ENCODE measurements at regions not wholly inside any gene's neighbourhood (a gene's known extent, or its start where the extent isn't known, plus 50 kb on each side); places are given as distances from the start of the nearest gene placed in this dataset.

DNA sequence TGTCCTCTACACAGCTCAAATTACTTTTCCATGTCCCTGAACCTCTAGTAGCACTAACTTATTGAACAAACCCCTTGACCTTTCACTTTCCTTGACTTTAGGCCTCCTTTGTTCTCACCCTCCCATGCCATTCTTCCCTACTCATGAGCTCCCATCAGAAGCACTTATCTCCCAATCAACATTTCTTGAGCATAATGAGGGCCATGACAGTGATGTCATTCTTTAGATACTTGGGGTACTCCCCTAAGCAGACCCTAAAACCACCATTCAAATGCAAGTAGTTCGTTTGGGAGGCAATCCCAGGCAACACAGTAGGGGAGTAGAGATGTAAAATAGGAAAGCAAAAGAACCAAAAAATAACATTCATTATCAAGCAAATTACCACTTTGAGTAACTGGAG lies 115.9 kb upstream of the ARHGAP28 start:
- DNase-seq, result no peak

DNA sequence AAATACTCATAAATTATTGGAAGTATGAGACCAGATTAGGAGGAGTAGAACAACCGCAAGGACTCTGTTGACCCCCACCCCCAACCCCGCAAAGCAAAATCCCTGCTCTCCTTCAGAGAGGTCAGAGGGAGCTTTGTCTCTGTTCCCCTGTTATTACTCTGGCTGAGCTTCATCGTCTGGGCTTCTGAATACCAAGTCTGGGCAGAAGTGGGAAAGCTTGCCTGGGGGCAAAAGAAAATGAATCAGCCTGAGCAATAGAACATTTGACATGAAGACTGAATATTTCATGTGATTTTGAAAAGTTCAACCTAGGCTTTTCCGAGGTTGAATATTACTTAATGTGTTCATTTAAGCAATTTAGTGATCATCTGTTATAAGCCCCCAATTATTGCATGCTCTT lies 114.6 kb upstream of the ARHGAP28 start:
- DNase-seq, result no peak

DNA sequence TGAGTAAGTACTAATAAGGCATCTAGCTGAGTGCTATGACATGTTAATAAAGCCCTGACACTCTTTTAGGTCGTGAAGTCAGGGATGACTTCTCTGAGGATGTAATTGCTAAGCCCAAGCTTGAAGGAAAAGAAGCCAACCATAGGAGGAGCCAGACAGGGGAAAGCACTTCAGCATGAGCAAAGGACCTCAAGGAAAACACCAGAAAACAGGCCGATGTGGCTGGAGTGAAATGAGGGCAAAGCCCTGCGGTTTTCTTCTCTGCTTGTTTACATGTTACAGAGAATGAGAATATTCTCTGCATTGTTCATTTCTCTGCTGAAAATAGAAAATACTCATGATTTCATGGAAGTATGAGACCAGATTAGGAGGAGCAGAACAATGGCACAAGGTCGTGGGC lies 112.5 kb upstream of the ARHGAP28 start:
- DNase-seq, result no peak

DNA sequence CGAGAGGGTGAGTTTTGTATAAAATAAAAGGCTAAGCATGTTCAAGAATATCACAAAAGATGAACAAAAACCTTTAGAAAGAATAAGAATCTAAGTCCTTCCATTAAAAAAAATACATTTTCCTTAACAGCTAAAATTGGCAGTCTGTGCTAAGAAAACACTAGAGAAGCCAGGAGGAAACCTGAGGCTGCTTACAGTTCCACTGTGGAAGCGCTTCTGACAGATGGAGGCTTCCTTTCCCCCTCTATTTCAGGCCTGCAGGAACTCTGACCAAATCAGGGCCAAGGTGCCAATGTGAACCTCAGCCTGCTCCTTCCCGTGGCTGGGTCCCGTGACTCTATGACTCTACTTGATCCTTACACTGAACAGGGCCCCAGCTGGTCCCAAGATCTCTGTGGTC lies 108.1 kb upstream of the ARHGAP28 start:
- no peak for DNase-seq

- no peak for DNase-seq
Observed at GRCh38 chr18:6623278-6623677, 106.2 kb upstream of the ARHGAP28 start.

DNA sequence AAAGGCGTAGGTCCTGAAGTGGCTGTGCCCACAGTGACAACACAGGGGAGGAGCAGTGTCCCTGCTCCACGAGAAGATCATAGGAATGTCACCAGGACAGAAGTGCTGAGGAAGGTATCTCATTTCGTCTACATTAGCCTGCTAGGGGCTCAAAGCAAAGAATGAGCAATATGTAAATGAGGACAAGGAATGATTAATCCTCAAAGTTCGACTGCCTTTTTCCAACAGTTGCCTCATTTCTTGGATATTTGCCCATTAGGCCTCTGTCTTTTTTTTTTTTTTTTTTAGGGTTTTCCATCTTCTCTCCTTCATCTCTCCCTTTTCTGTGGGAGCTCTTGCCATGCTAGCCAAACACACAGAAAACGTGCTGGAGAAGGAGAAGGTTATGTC lies 105.2 kb upstream of the ARHGAP28 start:
- no peak for DNase-seq

DNA sequence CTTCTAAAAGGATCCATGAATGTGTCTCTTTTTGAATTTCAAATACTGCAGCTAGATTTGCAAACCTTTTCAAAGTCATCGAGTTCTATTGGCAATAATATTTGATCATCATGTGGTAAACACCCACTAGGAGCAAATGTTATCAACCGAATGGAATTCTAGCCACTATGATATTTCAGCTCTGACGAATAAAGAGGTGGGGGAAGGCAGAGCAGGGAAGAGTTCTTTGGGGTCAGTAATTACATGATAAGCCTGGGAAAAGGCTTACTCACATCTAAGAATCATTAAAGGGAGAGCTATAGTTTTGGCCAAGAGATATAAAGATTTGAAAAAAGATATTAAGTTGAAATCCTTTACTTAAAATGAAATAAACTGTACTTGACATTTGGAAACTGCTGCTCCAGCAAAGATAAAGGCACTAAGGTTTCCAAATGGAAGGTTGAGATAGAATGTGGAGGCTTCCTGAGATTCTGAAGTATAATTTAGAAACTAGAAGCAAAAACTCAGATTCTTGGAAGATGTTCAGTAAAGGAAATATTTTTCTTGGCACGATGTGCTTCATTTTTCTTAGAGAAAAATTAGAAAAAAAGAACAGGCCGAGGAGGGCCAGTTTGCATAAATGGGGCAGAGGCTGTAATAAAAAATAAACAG lies 104.7 kb upstream of the ARHGAP28 start:
- no peak for DNase-seq

- DNase-seq, result no peak
Observed at GRCh38 chr18:6625481-6625880, 104.0 kb upstream of the ARHGAP28 start.

- no peak for DNase-seq
Observed at GRCh38 chr18:6626457-6626856, 103.1 kb upstream of the ARHGAP28 start.

DNA sequence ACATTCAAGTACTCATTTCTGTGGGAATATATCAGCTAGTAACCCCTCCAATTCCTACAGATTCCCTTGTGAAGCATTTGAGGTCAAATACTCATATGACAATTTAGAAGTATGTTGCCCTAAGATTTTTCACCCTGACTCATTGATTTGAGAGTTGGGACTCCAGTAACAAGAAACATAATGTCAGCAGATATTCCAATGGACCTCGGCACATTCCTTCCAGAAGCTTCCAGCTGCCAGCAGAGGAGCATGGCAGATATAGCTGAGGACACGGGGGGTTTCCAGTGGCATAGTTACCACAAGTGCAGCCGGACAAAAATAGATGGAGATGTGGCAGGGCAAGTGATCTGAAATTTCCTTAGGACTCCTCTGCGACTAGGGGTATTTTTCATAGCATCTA lies 101.9 kb upstream of the ARHGAP28 start:
- DNase-seq, result no peak

- DNase-seq, result no peak
Observed at GRCh38 chr18:6628187-6628586, 101.3 kb upstream of the ARHGAP28 start.

DNA sequence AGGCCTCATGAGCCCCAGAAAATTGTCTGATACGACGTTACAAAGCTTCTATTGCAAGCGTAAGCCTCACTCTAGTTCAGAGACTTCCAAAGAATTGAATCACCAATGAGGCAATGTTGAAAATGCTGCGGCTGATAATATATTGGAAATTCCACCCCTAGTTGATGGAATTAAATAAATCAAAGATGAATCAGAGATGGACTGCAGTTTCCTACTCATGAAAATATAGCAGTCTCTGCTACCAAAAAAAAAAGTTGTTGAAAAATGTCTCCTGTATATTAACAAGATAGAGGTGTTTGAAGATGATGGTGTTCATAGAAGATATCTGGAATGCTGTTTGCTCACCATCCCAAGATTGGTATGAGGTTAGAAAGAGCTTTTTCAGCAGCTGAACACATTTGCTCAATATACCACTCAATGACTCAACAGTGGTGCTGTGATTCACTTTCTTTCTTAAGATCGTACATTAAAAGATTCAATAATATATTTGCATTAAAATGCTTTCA lies 99.8 kb upstream of the ARHGAP28 start:
- DNase-seq, result no peak

GRCh38 chr18:6633310-6633709 lies 96.2 kb upstream of the ARHGAP28 start:
- no peak for DNase-seq

- DNase-seq, result no peak
Observed at GRCh38 chr18:6636091-6636490, 93.4 kb upstream of the ARHGAP28 start.

GRCh38 chr18:6638447-6638846 lies 91.1 kb upstream of the ARHGAP28 start:
- DNase-seq, result no peak

- no peak for DNase-seq
Observed at GRCh38 chr18:6639305-6639704, 90.2 kb upstream of the ARHGAP28 start.

DNA sequence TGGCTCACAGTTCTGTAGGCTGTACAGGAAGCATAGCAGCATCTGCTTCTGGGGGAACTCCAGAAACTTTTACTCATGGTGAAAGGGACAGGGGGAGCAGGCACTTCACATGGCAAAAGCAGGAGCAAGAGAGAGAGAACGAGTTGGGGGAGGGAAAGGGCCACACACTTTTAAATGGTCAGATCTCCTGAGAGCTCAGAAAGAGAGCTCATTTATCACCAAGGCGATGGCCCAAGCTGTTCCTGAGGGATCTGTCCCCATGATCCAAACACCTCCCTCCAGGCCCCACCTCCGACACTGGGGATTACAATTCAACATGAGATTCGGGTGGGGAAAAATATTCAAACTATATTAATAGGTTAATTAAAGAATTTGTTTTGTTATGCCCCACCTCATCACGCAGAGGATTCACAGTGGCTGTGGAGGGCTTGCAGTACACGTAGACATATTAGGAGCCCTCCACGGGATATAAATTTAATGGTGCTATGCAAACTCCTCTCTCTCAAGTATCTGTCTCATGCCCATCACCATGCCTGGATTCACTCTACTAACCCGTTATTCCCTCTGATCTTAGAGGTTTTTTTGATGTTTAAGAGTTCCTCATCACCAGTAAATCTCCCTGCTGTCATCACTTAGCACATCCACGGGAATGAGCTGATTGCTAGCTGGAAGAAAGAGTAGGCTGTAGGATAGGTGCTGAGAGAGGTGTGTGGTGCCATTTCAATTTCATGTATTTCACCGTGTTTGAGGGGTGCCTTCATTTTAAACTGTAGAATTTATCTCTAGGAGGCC lies 84.5 kb upstream of the ARHGAP28 start:
- no peak for DNase-seq

DNA sequence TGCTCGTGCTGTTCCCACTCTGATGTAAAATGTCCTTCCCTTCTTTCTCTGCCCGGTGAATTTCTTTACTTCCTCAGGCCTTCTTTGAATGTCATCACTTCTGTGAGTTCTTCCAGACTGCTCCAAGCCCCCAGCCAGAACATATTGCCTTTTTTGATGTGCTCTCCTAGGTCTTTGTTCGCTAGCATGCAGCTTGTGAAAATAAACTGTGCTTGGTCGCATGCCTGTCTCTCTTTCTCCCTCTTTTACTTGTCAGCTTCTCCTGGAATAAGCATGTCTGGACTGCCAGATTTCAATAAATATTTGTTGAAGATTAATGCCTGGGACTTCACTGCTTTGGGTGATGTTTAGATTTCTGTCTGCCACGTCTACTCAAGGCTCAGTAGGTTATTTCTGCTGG lies 82.7 kb upstream of the ARHGAP28 start:
- DNase-seq, result no peak

DNA sequence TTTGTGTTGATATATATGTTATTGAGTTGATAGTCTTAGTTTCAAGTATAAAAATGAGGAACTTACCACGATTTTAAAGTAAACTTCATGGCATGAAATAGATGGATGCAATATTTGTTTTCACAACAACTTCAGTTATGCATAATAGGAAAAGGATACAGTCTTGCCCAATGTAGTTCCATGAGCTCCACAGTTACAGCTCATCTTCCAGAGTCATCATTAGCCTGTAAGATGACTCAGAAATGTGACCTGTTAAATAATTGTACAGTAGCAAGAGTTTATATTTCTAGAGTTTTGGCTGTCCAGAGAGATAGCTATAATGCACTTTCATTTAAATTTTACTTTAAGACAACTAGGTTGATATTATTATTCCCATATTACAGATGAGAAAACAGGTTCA lies 80.9 kb upstream of the ARHGAP28 start:
- no peak for DNase-seq

DNA sequence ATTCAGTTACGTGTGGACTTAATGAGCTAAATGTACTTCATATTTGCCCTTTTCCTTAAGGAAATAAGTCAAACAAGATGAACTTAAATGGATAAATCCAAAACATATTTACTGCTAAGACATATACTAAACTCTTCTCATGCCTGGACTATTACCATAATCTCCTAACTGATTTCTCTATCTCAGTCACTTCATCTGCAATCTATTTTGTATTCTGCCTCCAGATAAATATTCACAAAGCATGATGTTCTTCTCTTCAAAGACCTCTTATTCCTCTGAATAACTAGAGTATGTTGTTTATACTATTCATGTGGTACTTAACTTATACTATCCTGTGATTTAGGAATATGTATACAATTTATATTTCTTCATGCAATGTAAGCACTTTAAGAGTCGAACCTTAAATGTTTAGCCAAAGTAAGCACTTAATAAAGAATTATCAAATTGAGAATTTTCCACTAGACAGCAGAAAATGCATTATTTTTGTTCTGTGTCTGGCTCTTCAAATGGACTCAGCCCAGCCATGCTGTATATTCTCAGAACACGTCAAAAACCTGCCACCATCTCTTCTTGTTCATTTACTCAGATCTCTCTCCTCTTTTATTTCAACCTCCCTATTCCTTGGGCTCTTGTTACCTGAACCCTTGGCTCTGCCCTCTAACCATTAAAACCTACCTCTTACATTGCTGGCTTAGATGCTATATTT lies 79.9 kb upstream of the ARHGAP28 start:
- DNase-seq, result no peak

- no peak for DNase-seq
Observed at GRCh38 chr18:6650127-6650507, 79.4 kb upstream of the ARHGAP28 start.

GRCh38 chr18:6650747-6651146 lies 78.8 kb upstream of the ARHGAP28 start:
- DNase-seq, result no peak

DNA sequence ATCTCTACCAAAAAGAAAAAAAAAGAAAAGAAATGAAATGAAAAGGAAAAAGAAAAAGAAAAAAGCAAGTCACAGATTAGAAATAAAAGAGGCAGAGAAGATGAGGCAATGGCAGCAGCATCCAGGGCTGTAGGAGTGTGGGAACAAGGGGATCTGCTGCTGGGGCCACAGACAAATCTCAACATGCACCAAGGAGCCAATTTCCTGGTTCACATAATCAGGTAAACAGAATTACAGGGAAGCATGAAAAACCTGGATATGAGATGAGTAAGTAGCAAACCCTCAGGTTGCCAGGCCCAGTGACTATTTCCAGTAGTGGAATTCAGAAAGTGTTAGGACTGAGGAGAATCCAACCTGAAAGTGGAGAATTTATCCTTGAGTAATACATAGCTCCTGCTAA lies 77.4 kb upstream of the ARHGAP28 start:
- DNase-seq, result no peak

- no peak for DNase-seq
Observed at GRCh38 chr18:6653880-6654279, 75.6 kb upstream of the ARHGAP28 start.

Data from SHP77 treated with DMSO at 0.1 percent for 48 hours (cell line).